Suprapubic skin (tissue), 4 donors: ENCODE measurements at regions not wholly inside any gene's neighbourhood (a gene's known extent, or its start where the extent isn't known, plus 50 kb on each side); places are given as distances from the start of the nearest gene placed in this dataset.
"Not testable (repeated sequence)": the region's sequence is repeated elsewhere in the genome, so short reads cannot be mapped to it uniquely, and the experiment has no call there.

ENCODE experiments used
- DNase-seq, 2 donors: peaks; one replicate each; pipeline ENCODE4 v3.0.0-alpha.2; 2019; ENCODE audit warnings: low spot score in 2 of 2
- H3K27ac ChIP-seq: fragments of 200-600 bp; sonication (generic); one replicate; pipeline ENCODE4 v1.5.1; 2019
- H3K27me3 ChIP-seq: fragments of 200-600 bp; sonication (generic); one replicate; pipeline ENCODE4 v1.5.1; 2019
- H3K36me3 ChIP-seq: fragments of 200-600 bp; sonication (generic); one replicate; pipeline ENCODE4 v1.5.1; 2019
- H3K4me1 ChIP-seq: fragments of 200-600 bp; sonication (generic); one replicate; pipeline ENCODE4 v1.5.1; 2019
- H3K4me3 ChIP-seq: fragments of 200-600 bp; sonication (generic); one replicate; pipeline ENCODE4 v1.5.1; 2019; ENCODE audit warnings: mild to moderate bottlenecking
- H3K9me3 ChIP-seq: fragments of 200-600 bp; sonication (generic); one replicate; pipeline ENCODE4 v1.5.1; 2019
- EP300 ChIP-seq: sonication (generic); formaldehyde crosslinking; IDR thresholded peaks from one replicate; pipeline ENCODE4 v1.6.1; 2017; ENCODE audit warnings: antibody characterized with exemption
- POLR2A ChIP-seq, 2 donors: fragments of 450-650 bp; IDR thresholded peaks; one replicate each; pipeline ENCODE4 v1.6.1; 2017; ENCODE audit warnings: antibody characterized with exemption in 2 of 2, mild to moderate bottlenecking in 2 of 2, moderate library complexity in 2 of 2
- POLR2AphosphoS5 ChIP-seq, 3 donors: sonication (generic); formaldehyde crosslinking; IDR thresholded peaks; one replicate each; pipeline ENCODE4 v1.6.1; 2017; ENCODE audit warnings: antibody characterized with exemption in 3 of 3
- WGBS: methylation state at CpG from one replicate; pipeline ENCODE4 v1.1.5; 2018; 5-methylcytosine and 5-hydroxymethylcytosine counted together
- TF ChIP-seq, protein P1 (sequence below), 2 donors: fragments of 200-600 bp in 1 of 2; fragments of 450-650 bp in 1 of 2; sonication (generic) in 1 of 2; IDR thresholded peaks; one replicate each; pipeline ENCODE4 v1.5.1; 2016 to 2019; ENCODE audit warnings: antibody characterized with exemption in 2 of 2, mild to moderate bottlenecking in 1 of 2, moderate library complexity in 1 of 2

GRCh38 chr5:159681661-159682060 is 234.6 kb upstream of the ADRA1B start:
- H3K36me3 ChIP-seq, result no peaks in the 10 kb centered on the region
- no peak overlapping the region for H3K27ac ChIP-seq
- H3K4me3 ChIP-seq, result no peak overlapping the region
- no peaks in the 10 kb centered on the region for H3K9me3 ChIP-seq
- DNase-seq, result no peak
- TF ChIP-seq EP300, result no peak
- TF ChIP-seq, protein P1, sequence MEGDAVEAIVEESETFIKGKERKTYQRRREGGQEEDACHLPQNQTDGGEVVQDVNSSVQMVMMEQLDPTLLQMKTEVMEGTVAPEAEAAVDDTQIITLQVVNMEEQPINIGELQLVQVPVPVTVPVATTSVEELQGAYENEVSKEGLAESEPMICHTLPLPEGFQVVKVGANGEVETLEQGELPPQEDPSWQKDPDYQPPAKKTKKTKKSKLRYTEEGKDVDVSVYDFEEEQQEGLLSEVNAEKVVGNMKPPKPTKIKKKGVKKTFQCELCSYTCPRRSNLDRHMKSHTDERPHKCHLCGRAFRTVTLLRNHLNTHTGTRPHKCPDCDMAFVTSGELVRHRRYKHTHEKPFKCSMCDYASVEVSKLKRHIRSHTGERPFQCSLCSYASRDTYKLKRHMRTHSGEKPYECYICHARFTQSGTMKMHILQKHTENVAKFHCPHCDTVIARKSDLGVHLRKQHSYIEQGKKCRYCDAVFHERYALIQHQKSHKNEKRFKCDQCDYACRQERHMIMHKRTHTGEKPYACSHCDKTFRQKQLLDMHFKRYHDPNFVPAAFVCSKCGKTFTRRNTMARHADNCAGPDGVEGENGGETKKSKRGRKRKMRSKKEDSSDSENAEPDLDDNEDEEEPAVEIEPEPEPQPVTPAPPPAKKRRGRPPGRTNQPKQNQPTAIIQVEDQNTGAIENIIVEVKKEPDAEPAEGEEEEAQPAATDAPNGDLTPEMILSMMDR (IDR thresholded peaks at IDR 0.05), result no peak
- TF ChIP-seq POLR2AphosphoS5 (IDR thresholded peaks at IDR 0.05), result no peak
- no peak for TF ChIP-seq POLR2A (IDR thresholded peaks at IDR 0.05)
- no peaks in the 10 kb centered on the region for H3K27me3 ChIP-seq
- no peaks in the 10 kb centered on the region for H3K4me1 ChIP-seq

DNA sequence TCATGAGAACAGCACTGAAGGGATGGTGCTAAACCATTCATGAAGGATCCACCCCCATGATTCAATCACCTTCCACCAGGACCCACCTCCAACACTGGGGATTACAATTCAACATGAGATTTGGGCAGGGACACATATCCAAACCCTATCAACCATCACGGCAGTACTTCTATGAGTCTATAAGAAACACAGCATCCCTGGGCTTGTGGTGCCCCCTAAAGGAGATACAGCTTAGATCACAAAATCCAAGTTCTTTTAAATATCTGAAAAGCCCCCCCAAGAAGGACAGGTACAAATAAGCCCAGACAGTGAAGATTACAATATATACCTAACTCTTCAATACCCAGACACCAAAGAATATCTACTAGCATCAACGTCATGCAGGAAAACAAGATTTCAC is 233.7 kb upstream of the ADRA1B start:
- Histone ChIP-seq H3K27me3 (no peaks in the 10 kb centered on the region), H3K36me3 (no peaks in the 10 kb centered on the region), H3K4me1 (no peaks in the 10 kb centered on the region), H3K4me3 (no peak overlapping the region), H3K9me3 (no peaks in the 10 kb centered on the region), H3K27ac (no peak overlapping the region)
- 95% methylated on average over 2 of the region's 2 CpGs for WGBS
- no peak for TF ChIP-seq POLR2A (IDR thresholded peaks at IDR 0.05)
- TF ChIP-seq POLR2AphosphoS5 (IDR thresholded peaks at IDR 0.05), result no peak
- TF ChIP-seq EP300, result no peak
- TF ChIP-seq, protein P1 (IDR thresholded peaks at IDR 0.05), result no peak
- DNase-seq, result no peak

DNA sequence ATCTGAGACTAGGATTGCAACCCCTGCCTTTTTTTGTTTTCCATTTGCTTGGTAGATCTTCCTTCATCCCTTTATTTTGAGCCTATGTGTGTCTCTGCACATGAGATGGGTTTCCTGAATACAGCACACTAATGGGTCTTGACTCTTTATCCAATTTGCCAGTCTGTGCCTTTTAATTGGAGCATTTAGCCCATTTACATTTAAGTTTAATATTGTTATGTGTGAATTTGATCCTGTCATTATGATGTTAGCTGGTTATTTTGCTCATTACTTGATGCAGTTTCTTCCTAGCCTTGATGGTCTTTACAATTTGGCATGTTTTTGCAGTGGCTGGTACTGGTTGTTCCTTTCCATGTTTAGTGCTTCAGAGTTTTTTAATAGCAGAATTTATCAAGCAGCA is 228.4 kb upstream of the ADRA1B start:
- not testable (repeated sequence) for H3K4me3 ChIP-seq, DNase-seq, H3K27ac ChIP-seq, H3K9me3 ChIP-seq, H3K4me1 ChIP-seq, H3K27me3 ChIP-seq, H3K36me3 ChIP-seq

DNA sequence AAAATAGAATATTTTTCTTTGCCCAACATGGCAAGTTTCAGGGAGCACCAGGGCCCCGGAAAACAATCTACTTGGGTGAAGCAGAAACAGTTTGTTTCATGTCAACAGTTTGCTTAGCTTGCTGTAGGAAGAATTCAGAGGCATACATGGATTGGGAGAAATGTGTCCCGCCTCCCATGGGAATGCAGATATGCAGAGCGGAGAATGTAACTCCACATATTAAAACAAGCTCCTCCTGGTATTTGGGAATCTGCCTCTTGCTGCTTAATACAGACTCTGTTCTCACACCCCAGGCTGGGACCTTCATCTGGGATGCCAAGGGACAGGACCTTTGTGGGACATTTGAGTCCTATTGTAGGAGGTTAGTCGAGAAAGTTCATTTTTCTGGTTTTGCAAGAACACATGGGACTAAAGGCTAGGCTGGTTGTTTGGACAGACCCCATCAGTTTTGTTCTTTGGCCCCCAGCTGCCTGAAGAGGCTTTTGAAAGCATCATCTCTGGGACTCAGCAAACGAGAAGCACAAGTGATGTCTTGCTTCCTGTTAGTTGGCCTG is 220.5 kb upstream of the ADRA1B start:
- Histone ChIP-seq H3K27ac (no peak overlapping the region), H3K27me3 (no peaks in the 10 kb centered on the region), H3K9me3 (no peaks in the 10 kb centered on the region), H3K4me3 (no peak overlapping the region), H3K4me1 (no peaks in the 10 kb centered on the region), H3K36me3 (no peaks in the 10 kb centered on the region)
- TF ChIP-seq POLR2AphosphoS5 (IDR thresholded peaks at IDR 0.05), result no peak
- TF ChIP-seq, protein P1 (IDR thresholded peaks at IDR 0.05), result no peak
- TF ChIP-seq EP300, result no peak
- TF ChIP-seq POLR2A (IDR thresholded peaks at IDR 0.05), result no peak
- WGBS, result 68% methylated on average over 5 of the region's 5 CpGs
- no peak for DNase-seq

DNA sequence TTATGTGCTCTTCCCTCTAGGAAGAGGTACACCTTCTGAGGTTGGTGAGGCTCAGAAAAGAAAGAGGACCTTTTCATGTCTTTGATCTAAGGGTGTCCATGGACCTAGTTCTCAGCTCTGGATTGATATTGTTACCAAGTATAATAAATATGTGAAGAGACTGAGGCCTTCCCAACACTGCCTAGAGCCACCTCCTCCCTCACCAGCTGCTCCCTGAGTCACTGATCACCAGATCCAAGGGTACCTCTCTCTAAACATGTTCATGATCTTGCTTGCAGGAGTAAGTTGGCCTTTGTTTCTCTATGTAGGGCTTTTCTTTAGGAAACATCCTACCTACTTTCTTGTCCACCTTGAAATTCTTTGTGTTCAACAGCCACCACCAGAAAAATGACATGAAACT is 218.8 kb upstream of the ADRA1B start:
- Histone ChIP-seq H3K36me3 (no peaks in the 10 kb centered on the region), H3K27me3 (no peaks in the 10 kb centered on the region), H3K4me1 (no peaks in the 10 kb centered on the region), H3K27ac (no peak overlapping the region), H3K4me3 (no peak overlapping the region), H3K9me3 (no peaks in the 10 kb centered on the region)
- no peak for DNase-seq
- TF ChIP-seq EP300 (no peak), POLR2A (IDR thresholded peaks at IDR 0.05) (no peak), POLR2AphosphoS5 (IDR thresholded peaks at IDR 0.05) (no peak)
- TF ChIP-seq, protein P1 (IDR thresholded peaks at IDR 0.05), result no peak

- H3K4me3 ChIP-seq, result no peak overlapping the region
- no peak overlapping the region for H3K27ac ChIP-seq
- H3K9me3 ChIP-seq, result no peaks in the 10 kb centered on the region
- TF ChIP-seq, protein P1 (IDR thresholded peaks at IDR 0.05), result no peak
- TF ChIP-seq POLR2A (IDR thresholded peaks at IDR 0.05), result no peak
- TF ChIP-seq POLR2AphosphoS5 (IDR thresholded peaks at IDR 0.05), result no peak
- no peak for TF ChIP-seq EP300
- no peaks in the 10 kb centered on the region for H3K27me3 ChIP-seq
- no peaks in the 10 kb centered on the region for H3K36me3 ChIP-seq
- DNase-seq, result no peak
- H3K4me1 ChIP-seq, result no peaks in the 10 kb centered on the region
Observed at GRCh38 chr5:159698322-159698721, 218.0 kb upstream of the ADRA1B start.
